Common myeloid progenitor, CD34-positive (primary cell): ENCODE measurements at regions not wholly inside any gene's neighbourhood (a gene's known extent, or its start where the extent isn't known, plus 50 kb on each side); places are given as distances from the start of the nearest gene placed in this dataset.

Experiments used
- CTCF ChIA-PET: fragments of 350-600 bp; sonication (Branson Sonifier 250); formaldehyde crosslinking; loops from one replicate; lab custom pipeline; 2021; ENCODE audit warnings: antibody characterized with exemption; lab: Charles Lee
- POLR2A ChIA-PET: fragments of 350-600 bp; sonication (Branson Sonifier 250); formaldehyde crosslinking; loops from one replicate; lab custom pipeline; 2021; ENCODE audit warnings: antibody characterized with exemption; lab: Charles Lee
- DNase-seq, 3 donors: peaks; one replicate each; pipeline versions ENCODE4 v3.0.0 to v3.0.0-alpha.2; 2013
- H3K27ac ChIP-seq, 2 experiments: 1 replicate in 1 of 2; 2 replicates in 1 of 2; pipeline ENCODE4 v1.7.0; 2013; ENCODE audit warnings: inconsistent platforms in 2 of 2, low read length in 2 of 2, mild to moderate bottlenecking in 2 of 2, low read depth in 1 of 2, moderate library complexity in 1 of 2; ENCODE audit not compliant: severe bottlenecking in 2 of 2, insufficient read depth in 1 of 2, poor library complexity in 1 of 2
- H3K27me3 ChIP-seq, 5 experiments: replicated peaks in 2 of 5; 1 replicate in 3 of 5; 2 replicates in 2 of 5; pipeline versions ENCODE4 v1.6.1 to v1.7.0; 2013; ENCODE audit warnings: low read length in 4 of 5, mild to moderate bottlenecking in 2 of 5, moderate library complexity in 2 of 5, inconsistent platforms in 1 of 5; ENCODE audit not compliant: insufficient read depth in 5 of 5, control insufficient read depth in 4 of 5
- H3K36me3 ChIP-seq, 4 experiments: 1 replicate in 2 of 4; 2 replicates in 2 of 4; pipeline versions ENCODE4 v1.6.1 to v1.7.0; 2013; ENCODE audit warnings: low read length in 3 of 4, control low read depth in 1 of 4, mild to moderate bottlenecking in 1 of 4; ENCODE audit not compliant: control insufficient read depth in 4 of 4, insufficient read depth in 4 of 4
- H3K4me1 ChIP-seq, 4 experiments: 1 replicate in 3 of 4; 2 replicates in 1 of 4; pipeline versions ENCODE4 v1.6.1 to v1.7.1; 2013; ENCODE audit warnings: low read length in 3 of 4, mild to moderate bottlenecking in 3 of 4, control low read depth in 1 of 4, inconsistent platforms in 1 of 4, moderate library complexity in 1 of 4; ENCODE audit not compliant: control insufficient read depth in 4 of 4, insufficient read depth in 4 of 4; ENCODE audit errors: control extremely low read depth in 1 of 4
- H3K4me3 ChIP-seq, 7 experiments: 1 replicate in 4 of 7; 2 replicates in 3 of 7; pipeline versions ENCODE4 v1.5.1 to v1.7.0; 2013; ENCODE audit warnings: mild to moderate bottlenecking in 7 of 7, low read length in 6 of 7, moderate library complexity in 6 of 7, inconsistent platforms in 2 of 7, low read depth in 2 of 7, control low read depth in 1 of 7; ENCODE audit not compliant: insufficient read depth in 4 of 7, control insufficient read depth in 1 of 7; ENCODE audit errors: extremely low read depth in 1 of 7
- H3K9me3 ChIP-seq, 5 experiments: 1 replicate in 4 of 5; 2 replicates in 1 of 5; pipeline versions ENCODE4 v1.6.1 to v1.7.1; 2013; ENCODE audit warnings: low read length in 4 of 5, mild to moderate bottlenecking in 2 of 5, inconsistent platforms in 1 of 5, low read depth in 1 of 5, moderate library complexity in 1 of 5; ENCODE audit not compliant: control insufficient read depth in 4 of 5, insufficient read depth in 2 of 5; ENCODE audit errors: control extremely low read depth in 1 of 5
- WGBS: methylation state at CpG from one replicate; pipeline ENCODE4 v1.1.5; 2013; ENCODE audit not compliant: insufficient coverage; 5-methylcytosine and 5-hydroxymethylcytosine counted together

- no peak overlapping the region for H3K4me3 ChIP-seq
- no peaks in the 10 kb centered on the region for H3K9me3 ChIP-seq
- DNase-seq = no peak
- H3K36me3 ChIP-seq = no peaks in the 10 kb centered on the region
- H3K27ac ChIP-seq = no peak overlapping the region
- ChIA-PET POLR2A (no interaction called here), CTCF (interaction anchor here (0.6 kb wide), 1 partner anchor 112 kb away, joined by 3 read pairs; no protein-coding TSS in a partner anchor)
- H3K27me3 ChIP-seq = peaks cover 0 to 39% (median 20%) of the 10 kb centered on the region in 5 experiments
- 83% methylated on average over 1 of the region's 2 CpGs for WGBS
- H3K4me1 ChIP-seq = peaks cover 0 to 5% (median 1%) of the 10 kb centered on the region in 4 experiments
These were observed 440.5 kb downstream of the MIAT start for GRCh38 chr22:27097933-27098332.

- peaks cover 0 to 5% (median 1%) of the 10 kb centered on the region in 4 experiments for H3K4me1 ChIP-seq
- H3K27me3 ChIP-seq = peaks cover 0 to 39% (median 22%) of the 10 kb centered on the region in 5 experiments
- 86% methylated on average over 13 of the region's 15 CpGs for WGBS
- peak in 1 of 3 donors; percentile 10 for DNase-seq
- POLR2A ChIA-PET = no interaction called here
- H3K36me3 ChIP-seq = no peaks in the 10 kb centered on the region
- no peak overlapping the region for H3K4me3 ChIP-seq
- no peak overlapping the region for H3K27ac ChIP-seq
- CTCF ChIA-PET = no interaction called here
- no peaks in the 10 kb centered on the region for H3K9me3 ChIP-seq
These were observed 442.7 kb downstream of the MIAT start for GRCh38 chr22:27099946-27100722.

GRCh38 chr22:27100789-27101188 lies 443.4 kb downstream of the MIAT start:
- Histone ChIP-seq H3K27ac (no peak overlapping the region), H3K36me3 (no peaks in the 10 kb centered on the region), H3K9me3 (no peaks in the 10 kb centered on the region), H3K4me1 (peaks cover 0 to 5% (median 1%) of the 10 kb centered on the region in 4 experiments), H3K4me3 (no peak overlapping the region), H3K27me3 (peaks cover 0 to 39% (median 22%) of the 10 kb centered on the region in 5 experiments)
- peak in 2 of 3 donors; percentile 45 to 51 for DNase-seq
- POLR2A ChIA-PET = no interaction called here
- WGBS = 2% methylated on average over 15 of the region's 18 CpGs
- CTCF ChIA-PET = no interaction called here

- no peaks in the 10 kb centered on the region for H3K36me3 ChIP-seq
- H3K9me3 ChIP-seq = no peaks in the 10 kb centered on the region
- DNase-seq = no peak
- WGBS = no CpG with 5 or more reads among the region's 1 CpG
- peaks cover 0 to 5% (median 1%) of the 10 kb centered on the region in 4 experiments for H3K4me1 ChIP-seq
- H3K4me3 ChIP-seq = no peak overlapping the region
- H3K27me3 ChIP-seq = peaks cover 0 to 39% (median 19%) of the 10 kb centered on the region in 5 experiments
- POLR2A ChIA-PET = no interaction called here
- CTCF ChIA-PET = no interaction called here
- no peak overlapping the region for H3K27ac ChIP-seq
These were observed 443.9 kb downstream of the MIAT start for GRCh38 chr22:27101288-27101687.

GRCh38 chr22:27104449-27104848 lies 447.1 kb downstream of the MIAT start:
- ChIA-PET POLR2A (no interaction called here), CTCF (no interaction called here)
- Histone ChIP-seq H3K27me3 (peaks cover 0 to 33% (median 22%) of the 10 kb centered on the region in 5 experiments), H3K36me3 (no peaks in the 10 kb centered on the region), H3K4me1 (peaks cover 0 to 5% (median 1%) of the 10 kb centered on the region in 4 experiments), H3K27ac (no peak overlapping the region), H3K4me3 (no peak overlapping the region), H3K9me3 (no peaks in the 10 kb centered on the region)
- 56% methylated on average over 1 of the region's 3 CpGs for WGBS
- DNase-seq = no peak

- Histone ChIP-seq H3K27ac (no peak overlapping the region), H3K36me3 (no peaks in the 10 kb centered on the region), H3K4me1 (peaks cover 0 to 5% (median 1%) of the 10 kb centered on the region in 4 experiments), H3K27me3 (peaks cover 0 to 23% (median 16%) of the 10 kb centered on the region in 5 experiments), H3K4me3 (no peak overlapping the region), H3K9me3 (no peaks in the 10 kb centered on the region)
- ChIA-PET CTCF (no interaction called here), POLR2A (no interaction called here)
- 96% methylated on average over 10 of the region's 11 CpGs for WGBS
- no peak for DNase-seq
These were observed 448.0 kb downstream of the MIAT start for GRCh38 chr22:27105142-27106025.
